ENCODE measurements at regions not wholly inside any gene's neighbourhood (a gene's known extent, or its start where the extent isn't known, plus 50 kb on each side); places are given as distances from the start of the nearest gene placed in this dataset.

DNA sequence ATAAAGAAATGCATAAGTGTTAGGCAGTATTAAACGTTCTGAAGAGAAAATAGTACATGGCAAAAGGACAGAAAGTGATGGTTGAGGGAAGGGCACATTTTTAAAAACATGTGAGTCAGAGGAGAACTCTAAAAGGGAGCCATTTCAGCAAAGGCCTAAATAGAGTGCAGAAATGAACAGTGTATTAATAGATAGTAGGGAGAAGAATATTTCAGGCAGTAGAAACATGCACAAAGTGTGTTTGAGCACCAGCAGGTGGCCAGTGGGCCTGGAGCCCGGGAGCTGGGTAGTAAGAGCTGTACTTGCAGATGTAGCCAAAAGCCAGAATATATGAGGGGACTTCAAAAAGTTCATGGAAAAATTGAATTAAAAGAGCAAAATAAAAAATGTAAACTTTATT, 288.1 kb upstream of the FIGN start:
- no peak for TF ChIP-seq EP300 (IDR thresholded peaks at IDR 0.05)
- no peak for TF ChIP-seq POLR2AphosphoS5 (IDR thresholded peaks at IDR 0.05)
- TF ChIP-seq, protein P1, sequence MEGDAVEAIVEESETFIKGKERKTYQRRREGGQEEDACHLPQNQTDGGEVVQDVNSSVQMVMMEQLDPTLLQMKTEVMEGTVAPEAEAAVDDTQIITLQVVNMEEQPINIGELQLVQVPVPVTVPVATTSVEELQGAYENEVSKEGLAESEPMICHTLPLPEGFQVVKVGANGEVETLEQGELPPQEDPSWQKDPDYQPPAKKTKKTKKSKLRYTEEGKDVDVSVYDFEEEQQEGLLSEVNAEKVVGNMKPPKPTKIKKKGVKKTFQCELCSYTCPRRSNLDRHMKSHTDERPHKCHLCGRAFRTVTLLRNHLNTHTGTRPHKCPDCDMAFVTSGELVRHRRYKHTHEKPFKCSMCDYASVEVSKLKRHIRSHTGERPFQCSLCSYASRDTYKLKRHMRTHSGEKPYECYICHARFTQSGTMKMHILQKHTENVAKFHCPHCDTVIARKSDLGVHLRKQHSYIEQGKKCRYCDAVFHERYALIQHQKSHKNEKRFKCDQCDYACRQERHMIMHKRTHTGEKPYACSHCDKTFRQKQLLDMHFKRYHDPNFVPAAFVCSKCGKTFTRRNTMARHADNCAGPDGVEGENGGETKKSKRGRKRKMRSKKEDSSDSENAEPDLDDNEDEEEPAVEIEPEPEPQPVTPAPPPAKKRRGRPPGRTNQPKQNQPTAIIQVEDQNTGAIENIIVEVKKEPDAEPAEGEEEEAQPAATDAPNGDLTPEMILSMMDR (IDR thresholded peaks at IDR 0.05), result no peak

All from esophagus muscularis mucosa (tissue), 4 donors.